WTC11 (cell line): ENCODE measurements at regions not wholly inside any gene's neighbourhood (a gene's known extent, or its start where the extent isn't known, plus 50 kb on each side); places are given as distances from the start of the nearest gene placed in this dataset.

Experiments used
- ATAC-seq: fragments of 200-7000 bp; cut with Tn5 transposase; 2 replicates; pipeline ENCODE4 v1.10.0; 2021; ENCODE audit warnings: mild to moderate bottlenecking, moderate library complexity
- CTCF ChIA-PET: fragments of 300-600 bp; sonication (Branson Sonifier 250); formaldehyde crosslinking; loops from one replicate; lab custom pipeline; 2021; ENCODE audit warnings: antibody characterized with exemption; lab: Charles Lee
- POLR2A ChIA-PET: fragments of 350-600 bp; sonication (Branson Sonifier 250); formaldehyde crosslinking; loops from one replicate; lab custom pipeline; 2021; ENCODE audit warnings: antibody characterized with exemption; lab: Charles Lee
- DNase-seq: peaks from one replicate; pipeline ENCODE4 v3.0.0; 2021; ENCODE audit warnings: low spot score
- H3K27ac Mint-ChIP-seq: 2 replicates; pipeline ENCODE4 v1.8.0; 2021; ENCODE audit warnings: mixed read lengths
- H3K27me3 Mint-ChIP-seq: 2 replicates; pipeline ENCODE4 v1.8.0; 2021; ENCODE audit warnings: low read depth, mild to moderate bottlenecking, moderate library complexity, mixed read lengths
- H3K36me3 Mint-ChIP-seq: 2 replicates; pipeline ENCODE4 v1.8.0; 2021; ENCODE audit warnings: mixed read lengths
- H3K4me1 Mint-ChIP-seq: 2 replicates; pipeline ENCODE4 v1.8.0; 2022; ENCODE audit warnings: mixed read lengths
- H3K4me3 Mint-ChIP-seq: 2 replicates; pipeline ENCODE4 v1.8.0; 2021; ENCODE audit warnings: mild to moderate bottlenecking, moderate library complexity, mixed read lengths
- H3K9me3 Mint-ChIP-seq: 2 replicates; pipeline ENCODE4 v1.8.0; 2021; ENCODE audit warnings: mixed read lengths
- ARID4B ChIP-seq: sonication (generic); formaldehyde crosslinking; IDR thresholded peaks from 2 replicates; pipeline ENCODE4 v1.8.0; 2023; ENCODE audit warnings: missing genetic modification reagents, mild to moderate bottlenecking, borderline replicate concordance
- CREB1 ChIP-seq: sonication (generic); formaldehyde crosslinking; IDR thresholded peaks from 2 replicates; pipeline ENCODE4 v1.8.0; 2023; ENCODE audit warnings: mild to moderate bottlenecking, missing genetic modification reagents
- CREM ChIP-seq: sonication (generic); formaldehyde crosslinking; IDR thresholded peaks from 2 replicates; pipeline ENCODE4 v1.8.1; 2022; ENCODE audit warnings: mild to moderate bottlenecking, missing genetic modification reagents, moderate library complexity
- CTCF ChIP-seq: fragments of 200-600 bp; IDR thresholded peaks from 2 replicates; pipeline ENCODE4 v1.8.0; 2022; ENCODE audit warnings: antibody characterized with exemption
- FOXJ3 ChIP-seq: sonication (generic); formaldehyde crosslinking; IDR thresholded peaks from 2 replicates; pipeline ENCODE4 v1.9.0; 2021; ENCODE audit warnings: missing genetic modification reagents, mild to moderate bottlenecking, borderline replicate concordance
- KAT7 ChIP-seq: sonication (generic); formaldehyde crosslinking; IDR thresholded peaks from 2 replicates; pipeline ENCODE4 v1.8.1; 2023; ENCODE audit warnings: missing genetic modification reagents, mild to moderate bottlenecking, borderline replicate concordance
- PRDM15 ChIP-seq: sonication (generic); formaldehyde crosslinking; IDR thresholded peaks from 2 replicates; pipeline ENCODE4 v1.8.0; 2022; ENCODE audit warnings: missing genetic modification reagents
- TP53 ChIP-seq: sonication (generic); formaldehyde crosslinking; IDR thresholded peaks from 2 replicates; pipeline ENCODE4 v1.8.1; 2023; ENCODE audit warnings: mild to moderate bottlenecking, missing genetic modification reagents
- ZNF219 ChIP-seq: sonication (generic); formaldehyde crosslinking; IDR thresholded peaks from 2 replicates; pipeline ENCODE4 v1.8.0; 2023; ENCODE audit warnings: missing genetic modification reagents, mild to moderate bottlenecking, borderline replicate concordance
- ZNF281 ChIP-seq: sonication (generic); formaldehyde crosslinking; IDR thresholded peaks from 2 replicates; pipeline ENCODE4 v1.8.0; 2023; ENCODE audit warnings: mild to moderate bottlenecking, missing genetic modification reagents
- ZNF317 ChIP-seq: sonication (generic); formaldehyde crosslinking; IDR thresholded peaks from 2 replicates; pipeline ENCODE4 v1.8.1; 2023; ENCODE audit warnings: low read depth, mild to moderate bottlenecking, moderate library complexity, missing genetic modification reagents, borderline replicate concordance
- ZNF425 ChIP-seq: fragments of 250-450 bp; sonication (Bioruptor Pico); conservative IDR thresholded peaks from 2 replicates; pipeline ENCODE4 v1.9.0; 2021; ENCODE audit warnings: mild to moderate bottlenecking
- ZNF532 ChIP-seq: fragments of 250-450 bp; sonication (Bioruptor Pico); IDR thresholded peaks from 2 replicates; pipeline ENCODE4 v1.9.0; 2021; ENCODE audit warnings: mild to moderate bottlenecking, borderline replicate concordance

- Mint-ChIP-seq H3K4me1 (no peaks in the 10 kb centered on the region), H3K4me3 (no peak overlapping the region), H3K27ac (no peak overlapping the region), H3K27me3 (no peaks in the 10 kb centered on the region), H3K9me3 (no peaks in the 10 kb centered on the region), H3K36me3 (no peaks in the 10 kb centered on the region)
- TF ChIP-seq PRDM15 (CRISPR knock-in tag) (no peak), KAT7 (CRISPR knock-in tag) (no peak), FOXJ3 (CRISPR knock-in tag) (no peak), CREM (CRISPR knock-in tag) (no peak), CREB1 (CRISPR knock-in tag) (no peak), ZNF532 (no peak), ZNF425 (CRISPR knock-in tag) (no peak), TP53 (no peak), CTCF (no peak), ZNF281 (CRISPR knock-in tag) (no peak), ZNF317 (CRISPR knock-in tag) (no peak), ARID4B (CRISPR knock-in tag) (no peak), ZNF219 (CRISPR knock-in tag) (no peak)
- POLR2A ChIA-PET = no interaction called here
- DNase-seq (no peak), ATAC-seq (no peak)
- CTCF ChIA-PET = interaction anchor here (0.6 kb wide), 1 partner anchor 68 kb away, joined by 3 read pairs; no protein-coding TSS in a partner anchor
Observed at GRCh38 chr22:48644997-48645396, 1182.7 kb downstream of the BRD1 start.
